HG03159 (cell line): ENCODE measurements at regions not wholly inside any gene's neighbourhood (a gene's known extent, or its start where the extent isn't known, plus 50 kb on each side); places are given as distances from the start of the nearest gene placed in this dataset.
"Not testable (repeated sequence)": the region's sequence is repeated elsewhere in the genome, so short reads cannot be mapped to it uniquely, and the experiment has no call there.

Source experiments
- ATAC-seq: cut with Tn5 transposase; IDR thresholded peaks from one replicate; pipeline ENCODE4 v1.9.1; 2021; ENCODE audit warnings: mild to moderate bottlenecking, moderate library complexity; ENCODE audit not compliant: unreplicated experiment

GRCh38 chr9:66601472-66601871 lies 299.1 kb upstream of the ZNF658 start:
- ATAC-seq = not testable (repeated sequence)

- not testable (repeated sequence) for ATAC-seq
Observed at GRCh38 chr9:66631521-66632046, 268.9 kb upstream of the ZNF658 start.

- ATAC-seq = not testable (repeated sequence)
Observed at GRCh38 chr9:66647675-66648074, 252.8 kb upstream of the ZNF658 start.

- not testable (repeated sequence) for ATAC-seq
Observed at GRCh38 chr9:66690242-66690641, 210.3 kb upstream of the ZNF658 start.

GRCh38 chr9:66695561-66696240 lies 204.8 kb upstream of the ZNF658 start:
- not testable (repeated sequence) for ATAC-seq

GRCh38 chr9:66697343-66698065 lies 203.0 kb upstream of the ZNF658 start:
- not testable (repeated sequence) for ATAC-seq

- not testable (repeated sequence) for ATAC-seq
Observed at GRCh38 chr9:66698066-66698455, 202.5 kb upstream of the ZNF658 start.

- not testable (repeated sequence) for ATAC-seq
Observed at GRCh38 chr9:66701411-66702377, 198.8 kb upstream of the ZNF658 start.

- ATAC-seq = not testable (repeated sequence)
Observed at GRCh38 chr9:66711553-66711952, 189.0 kb upstream of the ZNF658 start.

GRCh38 chr9:66712870-66713269 lies 187.7 kb upstream of the ZNF658 start:
- ATAC-seq = peak; percentile 83

- ATAC-seq = not testable (repeated sequence)
Observed at GRCh38 chr9:66713552-66713951, 187.0 kb upstream of the ZNF658 start.

GRCh38 chr9:66720845-66721244 lies 179.7 kb upstream of the ZNF658 start:
- ATAC-seq = not testable (repeated sequence)

GRCh38 chr9:66727540-66727939 lies 173.0 kb upstream of the ZNF658 start:
- ATAC-seq = not testable (repeated sequence)

- not testable (repeated sequence) for ATAC-seq
Observed at GRCh38 chr9:66736686-66737085, 163.8 kb upstream of the ZNF658 start.

- ATAC-seq = not testable (repeated sequence)
Observed at GRCh38 chr9:66738418-66738817, 162.1 kb upstream of the ZNF658 start.

GRCh38 chr9:66740136-66740535 lies 160.4 kb upstream of the ZNF658 start:
- peak; percentile 42 for ATAC-seq

- ATAC-seq = not testable (repeated sequence)
Observed at GRCh38 chr9:66745846-66746245, 154.7 kb upstream of the ZNF658 start.

GRCh38 chr9:66752324-66752923 lies 148.1 kb upstream of the ZNF658 start:
- not testable (repeated sequence) for ATAC-seq

- not testable (repeated sequence) for ATAC-seq
Observed at GRCh38 chr9:66759825-66760492, 140.6 kb upstream of the ZNF658 start.
